ENCODE measurements at regions not wholly inside any gene's neighbourhood (a gene's known extent, or its start where the extent isn't known, plus 50 kb on each side); places are given as distances from the start of the nearest gene placed in this dataset.

- no peak for ATAC-seq (ENCODE audit: insufficient read depth, low FRiP score)
- H3K36me3 ChIP-seq (ENCODE audit: control insufficient read depth in 4 of 4, insufficient read depth in 4 of 4, low read length in 4 of 4): no peaks in the 10 kb centered on the region
- no peak overlapping the region for H3K27ac ChIP-seq (ENCODE audit: low read depth in 1 of 2, low read length in 1 of 2)
- H3K4me1 ChIP-seq (ENCODE audit: control insufficient read depth in 5 of 5, insufficient read depth in 5 of 5, low read length in 5 of 5): peaks cover 0 to 10% (median 2%) of the 10 kb centered on the region in 5 donors
- H3K9me3 ChIP-seq (ENCODE audit: control insufficient read depth in 4 of 4, insufficient read depth in 3 of 4, low read length in 3 of 4): no peaks in the 10 kb centered on the region
- no peak for DNase-seq
- no peak overlapping the region for H3K4me3 ChIP-seq
- 72 to 78% methylated on average over 2 of the region's 2 CpGs for WGBS, 2 donors
- no peaks in the 10 kb centered on the region for H3K27me3 ChIP-seq (ENCODE audit: control insufficient read depth in 3 of 3, insufficient read depth in 3 of 3, low read length in 2 of 3)
- H3K9ac ChIP-seq (ENCODE audit: insufficient read depth in 1 of 2, low read length in 2 of 2): no peak overlapping the region
- TF ChIP-seq CTCF (IDR thresholded peaks at IDR 0.05; ENCODE audit: control extremely low read depth, extremely low read depth): no peak
These were observed 98.8 kb downstream of the SLC25A47 start for GRCh38 chr14:100421756-100422470.

GRCh38 chr14:100422556-100423316, 99.6 kb downstream of the SLC25A47 start:
- Histone ChIP-seq H3K9ac (ENCODE audit: insufficient read depth in 1 of 2, low read length in 2 of 2) (no peak overlapping the region), H3K4me3 (no peak overlapping the region), H3K27ac (ENCODE audit: low read depth in 1 of 2, low read length in 1 of 2) (no peak overlapping the region), H3K4me1 (ENCODE audit: control insufficient read depth in 5 of 5, insufficient read depth in 5 of 5, low read length in 5 of 5) (peaks cover 0 to 9% (median 0%) of the 10 kb centered on the region in 5 donors), H3K36me3 (ENCODE audit: control insufficient read depth in 4 of 4, insufficient read depth in 4 of 4, low read length in 4 of 4) (no peaks in the 10 kb centered on the region), H3K9me3 (ENCODE audit: control insufficient read depth in 4 of 4, insufficient read depth in 3 of 4, low read length in 3 of 4) (no peaks in the 10 kb centered on the region), H3K27me3 (ENCODE audit: control insufficient read depth in 3 of 3, insufficient read depth in 3 of 3, low read length in 2 of 3) (no peaks in the 10 kb centered on the region)
- TF ChIP-seq CTCF (IDR thresholded peaks at IDR 0.05; ENCODE audit: control extremely low read depth, extremely low read depth): no peak
- 92 to 95% methylated on average over 12 of the region's 12 CpGs for WGBS, 2 donors
- DNase-seq (no peak), ATAC-seq (ENCODE audit: insufficient read depth, low FRiP score) (no peak)

GRCh38 chr14:100423317-100424010, 100.3 kb downstream of the SLC25A47 start:
- Histone ChIP-seq H3K36me3 (ENCODE audit: control insufficient read depth in 4 of 4, insufficient read depth in 4 of 4, low read length in 4 of 4) (no peaks in the 10 kb centered on the region), H3K4me3 (no peak overlapping the region), H3K9me3 (ENCODE audit: control insufficient read depth in 4 of 4, insufficient read depth in 3 of 4, low read length in 3 of 4) (no peaks in the 10 kb centered on the region), H3K27ac (ENCODE audit: low read depth in 1 of 2, low read length in 1 of 2) (no peak overlapping the region), H3K9ac (ENCODE audit: insufficient read depth in 1 of 2, low read length in 2 of 2) (no peak overlapping the region), H3K4me1 (ENCODE audit: control insufficient read depth in 5 of 5, insufficient read depth in 5 of 5, low read length in 5 of 5) (peaks cover 0 to 11% (median 0%) of the 10 kb centered on the region in 5 donors), H3K27me3 (ENCODE audit: control insufficient read depth in 3 of 3, insufficient read depth in 3 of 3, low read length in 2 of 3) (no peaks in the 10 kb centered on the region)
- TF ChIP-seq CTCF (IDR thresholded peaks at IDR 0.05; ENCODE audit: control extremely low read depth, extremely low read depth): no peak
- ATAC-seq (ENCODE audit: insufficient read depth, low FRiP score): no peak
- DNase-seq: no peak
- 91 to 97% methylated on average over 13 of the region's 13 CpGs for WGBS, 2 donors

Measured in lung (tissue), 11 donors.